ENCODE measurements at regions not wholly inside any gene's neighbourhood (a gene's known extent, or its start where the extent isn't known, plus 50 kb on each side); places are given as distances from the start of the nearest gene placed in this dataset.

- Histone ChIP-seq H3K27ac (ENCODE audit: insufficient read depth, low read length) (no peak overlapping the region), H3K4me3 (replicated peaks in 1 of 4; ENCODE audit: control extremely low read depth in 1 of 4, insufficient read depth in 1 of 4, low read depth in 3 of 4, low read length in 4 of 4) (no peak overlapping the region), H4K20me1 (ENCODE audit: control insufficient read depth, extremely low read depth, insufficient read depth, low read length) (no peaks in the 10 kb centered on the region), H2AFZ (ENCODE audit: low read length) (no peak overlapping the region), H3K4me2 (ENCODE audit: extremely low read depth, insufficient read depth, low read length) (no peak overlapping the region), H3K9me3 (ENCODE audit: control insufficient read depth, insufficient read depth, low read depth, low read length) (no peaks in the 10 kb centered on the region), H3K4me1 (ENCODE audit: control insufficient read depth, extremely low read depth, insufficient read depth, low read length) (no peaks in the 10 kb centered on the region), H3K36me3 (ENCODE audit: control insufficient read depth, insufficient read depth, low read length) (no peaks in the 10 kb centered on the region), H3K9ac (ENCODE audit: insufficient read depth, low read length) (no peak overlapping the region), H3K27me3 (ENCODE audit: control insufficient read depth, insufficient read depth, low read length) (no peaks in the 10 kb centered on the region), H3K79me2 (ENCODE audit: control insufficient read depth, insufficient read depth, low read length) (no peaks in the 10 kb centered on the region)
- TF ChIP-seq EZH2 (IDR thresholded peaks at IDR 0.05; ENCODE audit: low read length, missing control alignments) (no peak), CTCF (conservative IDR thresholded peaks at IDR 0.05 in 1 of 2, IDR thresholded peaks at IDR 0.05 in 1 of 2; ENCODE audit: low read depth in 1 of 2, low read length in 2 of 2) (no peak)
- no peak for DNase-seq (ENCODE audit: low read depth in 2 of 2)
Measured at GRCh38 chr21:14600569-14601297, 54.6 kb upstream of the SAMSN1 start.

- no peaks in the 10 kb centered on the region for H3K27me3 ChIP-seq (ENCODE audit: control insufficient read depth, insufficient read depth, low read length)
- no peaks in the 10 kb centered on the region for H3K79me2 ChIP-seq (ENCODE audit: control insufficient read depth, insufficient read depth, low read length)
- no peaks in the 10 kb centered on the region for H3K4me1 ChIP-seq (ENCODE audit: control insufficient read depth, extremely low read depth, insufficient read depth, low read length)
- H3K27ac ChIP-seq (ENCODE audit: insufficient read depth, low read length): no peak overlapping the region
- no peaks in the 10 kb centered on the region for H3K9me3 ChIP-seq (ENCODE audit: control insufficient read depth, insufficient read depth, low read depth, low read length)
- H4K20me1 ChIP-seq (ENCODE audit: control insufficient read depth, extremely low read depth, insufficient read depth, low read length): no peaks in the 10 kb centered on the region
- no peak overlapping the region for H3K9ac ChIP-seq (ENCODE audit: insufficient read depth, low read length)
- no peak overlapping the region for H2AFZ ChIP-seq (ENCODE audit: low read length)
- TF ChIP-seq CTCF (conservative IDR thresholded peaks at IDR 0.05 in 1 of 2, IDR thresholded peaks at IDR 0.05 in 1 of 2; ENCODE audit: low read depth in 1 of 2, low read length in 2 of 2) (no peak), EZH2 (IDR thresholded peaks at IDR 0.05; ENCODE audit: low read length, missing control alignments) (no peak)
- H3K4me2 ChIP-seq (ENCODE audit: extremely low read depth, insufficient read depth, low read length): no peak overlapping the region
- H3K4me3 ChIP-seq (replicated peaks in 1 of 4; ENCODE audit: control extremely low read depth in 1 of 4, insufficient read depth in 1 of 4, low read depth in 3 of 4, low read length in 4 of 4): no peak overlapping the region
- no peaks in the 10 kb centered on the region for H3K36me3 ChIP-seq (ENCODE audit: control insufficient read depth, insufficient read depth, low read length)
- no peak for DNase-seq (ENCODE audit: low read depth in 2 of 2)
Measured at GRCh38 chr21:14598065-14598464, 52.0 kb upstream of the SAMSN1 start.

Measured in fibroblast of lung (primary cell).